ENCODE measurements at regions not wholly inside any gene's neighbourhood (a gene's known extent, or its start where the extent isn't known, plus 50 kb on each side); places are given as distances from the start of the nearest gene placed in this dataset.
"Not testable (repeated sequence)": the region's sequence is repeated elsewhere in the genome, so short reads cannot be mapped to it uniquely, and the experiment has no call there.

GRCh38 chr5:174471528-174471927 is 252.9 kb upstream of the MSX2 start:
- H3K9me3 ChIP-seq (replicated peaks; ENCODE audit: control insufficient read depth, insufficient read depth, low read length); H3K4me2 ChIP-seq (ENCODE audit: insufficient read depth, low read length); DNase-seq (ENCODE audit: low read depth, low spot score); H2AFZ ChIP-seq (ENCODE audit: low read depth, low read length); H4K20me1 ChIP-seq (replicated peaks; ENCODE audit: control insufficient read depth, extremely low read depth, insufficient read depth, low read length); H3K4me3 ChIP-seq (replicated peaks in 1 of 3; ENCODE audit: insufficient read depth in 1 of 3, low read depth in 1 of 3, low read length in 3 of 3); CTCF ChIA-PET; dilution Hi-C loops (cut with MboI; ENCODE audit: extremely low pct_ligation_motif_present, low sequenced_read_pairs); FAIRE-seq; H3K4me1 ChIP-seq (ENCODE audit: control insufficient read depth, extremely low read depth, insufficient read depth, low read length); POLR2A ChIA-PET; H3K79me2 ChIP-seq (ENCODE audit: control insufficient read depth, insufficient read depth, low read length); BruUV-seq (replicated peaks); intact Hi-C loops (cut with micrococcal nuclease); H3K27me3 ChIP-seq (ENCODE audit: control insufficient read depth in 2 of 2, insufficient read depth in 2 of 2, low read length in 2 of 2); H3K27ac ChIP-seq (ENCODE audit: insufficient read depth, low read depth, low read length); H3K9me1 ChIP-seq (replicated peaks; ENCODE audit: control insufficient read depth, extremely low read depth, insufficient read depth, low read length); H3K9ac ChIP-seq (replicated peaks; ENCODE audit: extremely low read depth, insufficient read depth, low read length); H3K36me3 ChIP-seq (ENCODE audit: control insufficient read depth in 2 of 2, extremely low read depth in 1 of 2, insufficient read depth in 2 of 2, low read length in 2 of 2): not testable (repeated sequence)

- BruUV-seq (replicated peaks) = no TSS peak
- Histone ChIP-seq H3K27ac (ENCODE audit: insufficient read depth, low read depth, low read length) (no peak overlapping the region), H3K9ac (replicated peaks; ENCODE audit: extremely low read depth, insufficient read depth, low read length) (no peak overlapping the region), H3K27me3 (ENCODE audit: control insufficient read depth in 2 of 2, insufficient read depth in 2 of 2, low read length in 2 of 2) (no peaks in the 10 kb centered on the region), H3K79me2 (ENCODE audit: control insufficient read depth, insufficient read depth, low read length) (no peaks in the 10 kb centered on the region), H3K4me3 (replicated peaks in 1 of 3; ENCODE audit: insufficient read depth in 1 of 3, low read depth in 1 of 3, low read length in 3 of 3) (no peak overlapping the region), H3K36me3 (ENCODE audit: control insufficient read depth in 2 of 2, extremely low read depth in 1 of 2, insufficient read depth in 2 of 2, low read length in 2 of 2) (no peaks in the 10 kb centered on the region), H3K4me1 (ENCODE audit: control insufficient read depth, extremely low read depth, insufficient read depth, low read length) (no peaks in the 10 kb centered on the region), H4K20me1 (replicated peaks; ENCODE audit: control insufficient read depth, extremely low read depth, insufficient read depth, low read length) (no peaks in the 10 kb centered on the region), H2AFZ (ENCODE audit: low read depth, low read length) (no peak overlapping the region), H3K9me3 (replicated peaks; ENCODE audit: control insufficient read depth, insufficient read depth, low read length) (no peaks in the 10 kb centered on the region), H3K4me2 (ENCODE audit: insufficient read depth, low read length) (no peak overlapping the region), H3K9me1 (replicated peaks; ENCODE audit: control insufficient read depth, extremely low read depth, insufficient read depth, low read length) (no peaks in the 10 kb centered on the region)
- FAIRE-seq = no peak
- dilution Hi-C loops (cut with MboI; ENCODE audit: extremely low pct_ligation_motif_present, low sequenced_read_pairs) (no loop called here), intact Hi-C loops (cut with micrococcal nuclease) (no loop called here)
- ChIA-PET POLR2A (no interaction called here), CTCF (no interaction called here)
- DNase-seq (ENCODE audit: low read depth, low spot score) = no peak
- no peak for TF ChIP-seq GATA2 (IDR thresholded peaks at IDR 0.05; ENCODE audit: insufficient read depth, insufficient read length, low read depth, low read length)
- no peak for TF ChIP-seq POLR2AphosphoS5 (IDR thresholded peaks at IDR 0.05; ENCODE audit: insufficient read depth, low read depth, low read length)
- no peak for TF ChIP-seq FOS (IDR thresholded peaks at IDR 0.05; ENCODE audit: borderline replicate concordance, insufficient read depth, low read length)
- TF ChIP-seq EZH2 (IDR thresholded peaks at IDR 0.05; ENCODE audit: borderline replicate concordance, low read depth, low read length, severe bottlenecking) = no peak
- TF ChIP-seq JUN (IDR thresholded peaks at IDR 0.05; ENCODE audit: borderline replicate concordance, insufficient read depth, insufficient read length, low read depth) = no peak
- TF ChIP-seq POLR2A (IDR thresholded peaks at IDR 0.05; ENCODE audit: low read depth, low read length) = no peak
- no peak for TF ChIP-seq MYC (IDR thresholded peaks at IDR 0.05; ENCODE audit: low read depth, low read length)
- TF ChIP-seq MAX (IDR thresholded peaks at IDR 0.05; ENCODE audit: insufficient read depth, insufficient read length) = no peak
- TF ChIP-seq CTCF (IDR thresholded peaks at IDR 0.05; ENCODE audit: extremely low read depth in 1 of 2, insufficient read depth in 1 of 2, low read depth in 1 of 2, low read length in 2 of 2) = no peak
These were observed 251.4 kb upstream of the MSX2 start for GRCh38 chr5:174472956-174473355.

- H3K36me3 ChIP-seq (ENCODE audit: control insufficient read depth in 2 of 2, extremely low read depth in 1 of 2, insufficient read depth in 2 of 2, low read length in 2 of 2); H3K27me3 ChIP-seq (ENCODE audit: control insufficient read depth in 2 of 2, insufficient read depth in 2 of 2, low read length in 2 of 2); H3K4me3 ChIP-seq (replicated peaks in 1 of 3; ENCODE audit: insufficient read depth in 1 of 3, low read depth in 1 of 3, low read length in 3 of 3); H3K4me2 ChIP-seq (ENCODE audit: insufficient read depth, low read length); intact Hi-C loops (cut with micrococcal nuclease); BruUV-seq (replicated peaks); H3K9ac ChIP-seq (replicated peaks; ENCODE audit: extremely low read depth, insufficient read depth, low read length); FAIRE-seq; H3K9me3 ChIP-seq (replicated peaks; ENCODE audit: control insufficient read depth, insufficient read depth, low read length); POLR2A ChIA-PET; dilution Hi-C loops (cut with MboI; ENCODE audit: extremely low pct_ligation_motif_present, low sequenced_read_pairs); H3K27ac ChIP-seq (ENCODE audit: insufficient read depth, low read depth, low read length); DNase-seq (ENCODE audit: low read depth, low spot score); H4K20me1 ChIP-seq (replicated peaks; ENCODE audit: control insufficient read depth, extremely low read depth, insufficient read depth, low read length); H3K79me2 ChIP-seq (ENCODE audit: control insufficient read depth, insufficient read depth, low read length); CTCF ChIA-PET; H3K4me1 ChIP-seq (ENCODE audit: control insufficient read depth, extremely low read depth, insufficient read depth, low read length); H3K9me1 ChIP-seq (replicated peaks; ENCODE audit: control insufficient read depth, extremely low read depth, insufficient read depth, low read length); H2AFZ ChIP-seq (ENCODE audit: low read depth, low read length): not testable (repeated sequence)
These were observed 248.4 kb upstream of the MSX2 start for GRCh38 chr5:174476001-174476400.
